ENCODE measurements at regions not wholly inside any gene's neighbourhood (a gene's known extent, or its start where the extent isn't known, plus 50 kb on each side); places are given as distances from the start of the nearest gene placed in this dataset.

GRCh38 chr16:51353055-51353454 is 202.0 kb upstream of the SALL1 start:
- DNase-seq: no peak

GRCh38 chr16:51349626-51350025 is 198.6 kb upstream of the SALL1 start:
- DNase-seq: no peak

GRCh38 chr16:51343411-51343810 is 192.3 kb upstream of the SALL1 start:
- DNase-seq: no peak

GRCh38 chr16:51341204-51341603 is 190.1 kb upstream of the SALL1 start:
- DNase-seq: no peak

GRCh38 chr16:51337662-51338061 is 186.6 kb upstream of the SALL1 start:
- no peak for DNase-seq

GRCh38 chr16:51328733-51329132 is 177.7 kb upstream of the SALL1 start:
- DNase-seq: no peak

GRCh38 chr16:51327001-51327400 is 175.9 kb upstream of the SALL1 start:
- no peak for DNase-seq

- DNase-seq: no peak
Measured at GRCh38 chr16:51326131-51326856, 175.2 kb upstream of the SALL1 start.

GRCh38 chr16:51321251-51321650 is 170.2 kb upstream of the SALL1 start:
- DNase-seq: no peak

- no peak for DNase-seq
Measured at GRCh38 chr16:51317575-51317974, 166.5 kb upstream of the SALL1 start.

GRCh38 chr16:51313198-51313597 is 162.1 kb upstream of the SALL1 start:
- no peak for DNase-seq

GRCh38 chr16:51312363-51313150 is 161.5 kb upstream of the SALL1 start:
- DNase-seq: peak; percentile 2

- no peak for DNase-seq
Measured at GRCh38 chr16:51310159-51310558, 159.1 kb upstream of the SALL1 start.

- no peak for DNase-seq
Measured at GRCh38 chr16:51306886-51307595, 156.0 kb upstream of the SALL1 start.

- no peak for DNase-seq
Measured at GRCh38 chr16:51306116-51306515, 155.0 kb upstream of the SALL1 start.

GRCh38 chr16:51305337-51305736 is 154.3 kb upstream of the SALL1 start:
- DNase-seq: no peak

- no peak for DNase-seq
Measured at GRCh38 chr16:51302042-51302441, 151.0 kb upstream of the SALL1 start.

- no peak for DNase-seq
Measured at GRCh38 chr16:51298800-51299199, 147.7 kb upstream of the SALL1 start.

- DNase-seq: no peak
Measured at GRCh38 chr16:51290442-51291285, 139.6 kb upstream of the SALL1 start.

GRCh38 chr16:51289336-51289735 is 138.3 kb upstream of the SALL1 start:
- DNase-seq: no peak

GRCh38 chr16:51287121-51287755 is 136.2 kb upstream of the SALL1 start:
- no peak for DNase-seq

GRCh38 chr16:51286272-51286671 is 135.2 kb upstream of the SALL1 start:
- no peak for DNase-seq

Data from NCI-H2029 (cell line).